GM21367 (cell line): ENCODE measurements at regions not wholly inside any gene's neighbourhood (a gene's known extent, or its start where the extent isn't known, plus 50 kb on each side); places are given as distances from the start of the nearest gene placed in this dataset.
A peak's percentile ranks its signal among the peaks of the same experiment; 100 is the strongest.
"Not testable (repeated sequence)": the region's sequence is repeated elsewhere in the genome, so short reads cannot be mapped to it uniquely, and the experiment has no call there.

Source experiments
- ATAC-seq: cut with Tn5 transposase; IDR thresholded peaks from one replicate; pipeline ENCODE4 v1.9.1; 2021; ENCODE audit not compliant: unreplicated experiment

- not testable (repeated sequence) for ATAC-seq
These were observed 160.0 kb downstream of the DEFB131A start for GRCh38 chr4:9604031-9604892.

GRCh38 chr4:9604893-9605190 lies 160.6 kb downstream of the DEFB131A start:
- ATAC-seq, result not testable (repeated sequence)

DNA sequence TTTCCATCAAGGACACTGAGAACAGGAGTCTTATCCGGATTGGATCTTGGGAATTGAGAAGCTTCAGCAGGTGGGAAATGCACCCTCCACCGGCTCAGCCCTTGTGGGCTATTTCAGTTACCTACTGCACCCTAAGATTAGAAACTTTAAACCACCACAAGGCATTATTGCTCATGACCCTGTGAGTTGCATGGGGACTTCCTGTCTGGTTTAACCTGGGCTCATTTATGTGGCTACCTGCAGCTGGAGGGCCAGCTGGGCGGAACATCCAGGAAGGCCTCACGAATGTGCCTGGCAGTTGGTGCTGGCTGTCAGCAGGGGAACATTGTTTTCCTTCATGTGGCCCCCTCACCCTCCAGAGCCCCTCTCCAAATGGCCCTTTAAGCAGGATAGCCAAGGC lies 164.1 kb downstream of the DEFB131A start:
- ATAC-seq, result no peak

DNA sequence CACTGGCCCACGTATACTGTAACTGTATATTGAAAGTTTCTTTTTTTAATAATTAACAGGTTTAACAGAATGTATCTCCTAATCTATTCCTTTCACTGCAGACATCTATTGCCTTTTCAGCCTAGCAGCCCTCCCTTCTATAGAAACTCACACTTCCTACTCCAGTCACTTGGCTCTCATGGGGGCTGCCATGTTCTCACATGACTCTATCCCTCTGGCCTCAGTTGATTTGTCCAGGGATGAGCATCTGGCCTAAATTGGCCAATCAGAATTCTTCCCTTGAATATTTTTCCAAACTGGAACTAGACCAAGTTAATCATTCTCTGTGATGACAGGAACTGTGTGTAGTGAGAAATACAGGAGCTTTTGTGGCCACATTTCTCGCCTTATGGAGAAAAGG lies 166.1 kb downstream of the DEFB131A start:
- ATAC-seq, result not testable (repeated sequence)

GRCh38 chr4:9611101-9611500 lies 166.9 kb downstream of the DEFB131A start:
- ATAC-seq, result no peak

GRCh38 chr4:9636411-9636810 lies 145.0 kb upstream of the DRD5 start:
- ATAC-seq, result not testable (repeated sequence)

DNA sequence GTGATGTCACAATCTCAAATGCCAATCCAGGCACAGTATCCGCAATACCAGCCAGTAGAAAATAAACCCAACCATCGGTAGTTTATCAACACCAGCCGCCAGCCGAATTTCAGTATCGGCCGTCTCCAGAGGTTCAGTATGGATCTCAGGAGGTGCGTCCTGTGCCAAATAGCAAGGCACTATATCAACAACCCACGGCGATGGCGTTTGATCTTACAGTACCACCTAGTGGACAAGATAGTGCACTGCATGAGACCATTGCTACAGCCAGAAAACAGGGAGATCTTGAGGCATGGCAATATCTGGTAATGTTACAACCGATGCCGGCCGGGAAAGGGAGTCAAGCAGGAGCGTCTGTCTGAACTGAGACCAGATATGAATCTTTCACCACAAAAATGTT lies 121.8 kb upstream of the DRD5 start:
- not testable (repeated sequence) for ATAC-seq

DNA sequence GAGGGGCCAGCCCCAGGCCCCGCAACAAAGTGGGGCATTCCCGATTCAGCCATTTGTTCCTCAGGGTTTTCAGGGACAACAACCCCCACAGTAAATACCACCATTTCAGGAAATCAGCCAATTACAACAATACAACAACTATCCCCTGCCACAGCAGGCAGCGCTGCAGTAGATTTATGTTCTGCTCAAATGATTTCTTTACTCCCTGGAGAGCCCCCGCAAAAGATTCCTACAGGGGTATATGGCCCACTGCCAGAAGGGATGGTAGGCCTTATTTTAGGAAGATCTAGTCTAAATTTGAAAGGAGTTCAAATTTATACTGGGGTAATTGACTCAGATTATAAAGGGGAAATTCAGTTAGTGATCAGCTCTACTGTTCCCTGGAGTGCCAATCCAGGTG lies 120.5 kb upstream of the DRD5 start:
- ATAC-seq, result not testable (repeated sequence)

DNA sequence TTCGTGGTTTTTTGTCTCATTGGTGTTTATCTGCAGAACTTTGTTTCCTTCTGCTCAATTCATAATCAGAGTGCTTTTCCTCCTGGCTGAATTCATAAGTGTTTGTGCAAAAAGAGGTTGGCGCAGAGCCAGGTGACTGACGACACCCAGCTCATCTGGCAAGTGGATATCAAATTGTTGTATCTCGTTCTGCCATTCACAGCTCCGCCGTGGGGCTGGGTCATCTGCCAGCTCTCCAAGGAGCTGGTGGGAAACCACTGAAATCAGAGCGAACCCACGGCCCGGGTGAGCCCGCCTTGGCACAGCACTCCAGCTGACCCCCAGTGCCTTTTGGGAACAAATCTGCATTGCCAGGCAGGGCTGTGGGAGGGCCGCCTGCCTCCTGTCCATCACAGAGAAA lies 110.7 kb upstream of the DRD5 start:
- not testable (repeated sequence) for ATAC-seq

- not testable (repeated sequence) for ATAC-seq
These were observed 104.1 kb upstream of the DRD5 start for GRCh38 chr4:9677357-9677756.

DNA sequence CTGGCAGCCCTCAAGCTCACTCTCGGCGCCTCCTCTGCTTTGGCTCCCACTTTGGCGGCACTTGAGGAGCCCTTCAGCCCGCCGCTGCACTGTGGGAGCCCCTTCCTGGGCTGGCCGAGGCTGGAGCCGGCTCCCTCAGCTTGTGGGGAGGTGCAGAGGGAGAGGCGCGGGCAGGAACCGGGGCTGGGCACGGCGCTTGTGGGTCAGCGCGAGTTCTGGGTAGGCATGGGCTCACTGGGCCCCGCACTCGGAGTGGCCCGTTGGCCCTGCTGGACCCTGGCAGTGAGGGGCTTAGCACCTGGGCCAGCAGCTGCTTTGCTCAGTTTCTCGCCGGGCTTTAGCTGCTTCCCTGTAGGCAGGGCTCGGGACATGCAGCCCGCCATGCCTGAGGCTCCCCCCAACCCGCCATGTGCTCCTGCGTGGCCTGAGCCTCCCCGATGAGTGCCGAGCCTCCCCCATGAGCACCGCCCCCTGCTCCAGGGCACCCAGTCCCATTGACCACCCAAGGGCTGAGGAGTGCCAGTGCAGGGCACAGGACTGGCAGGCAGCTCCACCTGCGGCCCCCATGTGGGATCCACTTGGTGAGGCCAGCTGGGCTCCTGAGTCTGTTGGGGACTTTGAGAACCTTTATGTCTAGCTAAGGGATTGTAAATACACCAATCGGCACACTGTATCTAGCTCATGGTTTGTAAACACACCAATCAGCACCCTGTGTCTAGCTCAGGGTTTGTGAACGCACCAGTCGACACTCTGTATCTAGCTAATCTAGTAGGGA lies 101.5 kb upstream of the DRD5 start:
- ATAC-seq, result no peak

DNA sequence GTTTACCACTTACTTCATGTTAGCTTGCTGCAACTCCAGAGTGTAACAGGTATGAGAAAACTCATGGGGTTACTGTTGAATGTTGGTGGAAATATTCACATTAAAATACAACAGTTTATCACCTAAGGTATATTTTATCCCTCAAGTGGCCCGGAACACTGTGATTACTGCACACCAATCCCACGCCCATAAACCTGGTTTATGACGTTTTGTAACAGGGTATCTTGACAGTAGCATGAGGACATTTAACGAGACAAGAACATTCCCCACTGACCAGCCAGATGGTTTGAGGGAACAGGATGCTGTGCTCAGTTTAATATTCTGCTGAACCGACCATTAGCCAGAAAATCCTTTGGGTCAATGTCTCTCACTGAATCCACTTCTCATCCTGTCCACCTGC lies 98.3 kb upstream of the DRD5 start:
- not testable (repeated sequence) for ATAC-seq

GRCh38 chr4:9685016-9685415 lies 96.4 kb upstream of the DRD5 start:
- not testable (repeated sequence) for ATAC-seq

GRCh38 chr4:9685692-9686091 lies 95.7 kb upstream of the DRD5 start:
- ATAC-seq, result no peak

- ATAC-seq, result not testable (repeated sequence)
These were observed 90.7 kb upstream of the DRD5 start for GRCh38 chr4:9690636-9691237.

DNA sequence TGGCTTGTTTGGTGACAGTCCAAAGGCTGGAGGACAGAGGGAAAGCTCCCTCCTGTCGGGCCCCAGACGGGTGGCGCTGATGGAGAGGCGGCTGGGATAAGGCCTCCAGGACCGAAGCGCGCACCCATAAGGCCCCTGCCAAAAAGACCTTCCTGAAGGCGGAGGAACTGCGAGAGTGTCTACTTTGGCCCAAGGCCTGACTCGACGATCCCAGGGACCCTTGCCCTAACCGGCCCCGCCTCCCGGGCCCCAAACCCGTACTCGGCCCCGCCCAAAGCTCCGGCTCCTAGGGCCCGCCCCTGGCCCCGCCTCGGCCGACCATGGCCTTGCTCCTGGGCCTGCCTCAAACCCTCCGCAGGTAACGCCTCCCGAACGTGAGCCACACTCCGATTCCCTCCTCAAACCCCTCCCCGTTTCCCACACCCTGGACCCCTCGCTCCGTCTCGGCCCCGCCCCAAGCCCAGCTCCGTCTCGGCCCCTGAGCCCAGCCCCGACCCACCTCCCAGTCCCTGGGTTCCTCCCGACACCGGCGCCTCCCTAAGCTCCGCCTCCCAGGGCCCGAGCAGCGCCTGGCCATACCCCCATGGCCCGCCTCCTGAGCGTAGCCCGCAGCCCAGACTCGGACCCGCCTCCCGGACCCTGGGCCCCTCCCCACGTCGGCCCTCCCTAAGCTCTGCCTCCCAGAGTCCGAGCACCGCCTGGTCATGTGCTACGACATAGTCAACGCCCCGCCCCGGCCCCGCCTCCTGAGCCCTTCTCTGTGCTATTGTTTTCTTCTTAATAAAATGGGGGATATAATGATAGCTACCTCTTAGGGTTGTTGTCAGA lies 90.0 kb upstream of the DRD5 start:
- peak; percentile 100 for ATAC-seq

DNA sequence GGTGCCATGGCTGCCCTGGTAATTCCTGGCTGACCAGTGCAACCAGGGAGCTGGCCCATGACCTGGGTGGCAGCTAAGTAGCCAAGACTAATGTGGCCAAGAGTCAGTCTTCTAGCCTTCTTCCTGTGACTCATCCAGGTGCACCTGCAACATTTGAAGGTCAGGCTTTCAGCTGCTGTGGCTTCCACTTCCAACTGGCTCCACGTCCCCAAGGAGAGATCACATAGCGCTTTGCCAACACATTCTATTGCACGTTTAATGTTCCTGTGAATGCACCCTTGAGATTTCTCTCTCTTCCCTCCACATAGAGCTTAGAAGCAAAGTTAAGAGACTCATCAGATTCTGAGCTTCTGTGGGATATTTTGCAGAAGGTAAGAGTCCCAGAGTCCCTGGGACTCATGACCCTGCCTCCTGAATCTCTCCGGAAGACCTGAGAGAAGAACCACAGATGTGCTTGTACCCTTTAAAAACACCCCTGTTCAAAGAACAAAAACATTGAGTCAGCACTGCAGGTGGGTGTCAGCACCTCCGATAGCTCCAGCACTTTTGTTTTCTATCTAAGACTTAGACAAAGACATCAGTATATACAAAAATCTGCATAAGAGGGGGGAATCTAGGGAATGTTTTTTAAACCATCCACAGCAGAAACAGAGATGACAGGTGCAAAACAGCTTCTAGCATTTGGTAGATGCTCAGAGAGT lies 88.5 kb upstream of the DRD5 start:
- not testable (repeated sequence) for ATAC-seq

DNA sequence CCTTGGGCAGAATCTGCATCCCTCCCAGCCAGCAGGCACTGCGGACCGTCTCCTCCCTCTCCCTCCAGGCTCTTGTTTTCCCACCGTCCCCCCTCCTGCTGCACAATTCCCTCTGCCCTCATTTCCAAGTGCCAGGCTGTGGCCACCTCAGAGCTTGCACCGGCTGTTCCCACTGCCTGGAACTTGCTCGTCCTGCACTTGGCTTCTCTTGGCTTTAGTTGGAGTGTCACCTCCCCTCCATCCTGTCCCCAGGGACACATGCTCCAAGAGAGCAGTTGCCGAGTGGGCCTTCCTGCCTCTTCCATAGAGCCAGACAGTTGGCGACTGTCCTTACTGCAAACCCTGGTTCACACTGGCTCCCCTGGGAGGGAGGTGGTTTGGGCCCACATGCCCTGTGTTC lies 87.0 kb upstream of the DRD5 start:
- not testable (repeated sequence) for ATAC-seq

- ATAC-seq, result not testable (repeated sequence)
These were observed 85.4 kb upstream of the DRD5 start for GRCh38 chr4:9695994-9696393.

DNA sequence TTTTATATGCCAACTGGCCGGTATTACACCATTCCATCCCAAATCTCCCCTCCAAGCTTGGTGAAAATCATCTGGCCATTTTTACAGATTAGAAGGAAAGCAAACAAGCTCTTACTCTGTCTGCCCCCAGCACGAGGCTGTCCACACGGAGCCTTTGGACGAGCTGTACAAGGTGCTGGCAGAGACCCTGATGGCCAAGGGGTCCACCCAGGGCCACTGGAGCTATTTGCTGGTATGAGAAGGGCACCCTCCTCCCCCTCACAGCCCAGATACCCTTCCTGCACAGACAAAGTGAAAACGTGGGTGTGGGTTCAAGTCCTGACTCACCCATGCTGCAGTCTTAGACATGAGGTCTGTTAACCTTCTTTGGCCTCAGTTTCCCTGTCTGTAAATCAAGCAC lies 84.9 kb upstream of the DRD5 start:
- ATAC-seq, result not testable (repeated sequence)
